ENCODE measurements at regions not wholly inside any gene's neighbourhood (a gene's known extent, or its start where the extent isn't known, plus 50 kb on each side); places are given as distances from the start of the nearest gene placed in this dataset.

DNA sequence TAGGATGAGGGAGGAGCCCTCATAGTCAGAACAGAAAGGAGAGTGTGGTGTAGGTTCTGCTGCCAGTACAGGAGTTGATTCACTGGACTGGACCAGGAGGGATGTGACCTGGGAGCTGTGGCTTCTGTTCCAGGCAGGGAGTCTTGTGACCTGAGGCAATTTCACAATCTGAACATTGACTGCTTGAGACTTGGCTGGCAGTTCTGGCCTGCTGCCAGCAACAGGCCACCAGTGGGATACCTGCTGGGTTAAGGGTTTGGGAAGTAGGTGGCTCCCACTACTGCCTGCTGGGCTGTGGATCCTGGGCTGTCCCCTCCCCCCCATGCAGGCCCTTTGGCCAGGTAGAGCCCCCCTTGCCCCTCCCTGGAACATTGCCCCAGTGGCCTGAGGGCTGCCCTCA, 268.6 kb upstream of the ARRDC3 start:
- intact Hi-C loops (cut with DNase I), result no loop called here
- Histone ChIP-seq H3K4me3 (ENCODE audit: low read length in 3 of 3) (no peak overlapping the region), H3K36me3 (ENCODE audit: control insufficient read depth in 2 of 3, insufficient read depth in 3 of 3, low read length in 3 of 3) (no peaks in the 10 kb centered on the region), H3K27me3 (ENCODE audit: control insufficient read depth, insufficient read depth, low read length) (no peaks in the 10 kb centered on the region), H3K4me1 (ENCODE audit: control insufficient read depth in 2 of 3, insufficient read depth in 2 of 3, low read depth in 1 of 3, low read length in 3 of 3) (no peaks in the 10 kb centered on the region), H3K9me3 (ENCODE audit: control insufficient read depth in 2 of 3, insufficient read depth in 1 of 3, low read length in 3 of 3) (peaks cover 0 to 6% (median 2%) of the 10 kb centered on the region in 3 donors), H3K9ac (ENCODE audit: low read length in 3 of 3) (no peak overlapping the region), H3K27ac (ENCODE audit: low read depth in 2 of 2, low read length in 2 of 2) (no peak overlapping the region)
- TF ChIP-seq, protein P1, sequence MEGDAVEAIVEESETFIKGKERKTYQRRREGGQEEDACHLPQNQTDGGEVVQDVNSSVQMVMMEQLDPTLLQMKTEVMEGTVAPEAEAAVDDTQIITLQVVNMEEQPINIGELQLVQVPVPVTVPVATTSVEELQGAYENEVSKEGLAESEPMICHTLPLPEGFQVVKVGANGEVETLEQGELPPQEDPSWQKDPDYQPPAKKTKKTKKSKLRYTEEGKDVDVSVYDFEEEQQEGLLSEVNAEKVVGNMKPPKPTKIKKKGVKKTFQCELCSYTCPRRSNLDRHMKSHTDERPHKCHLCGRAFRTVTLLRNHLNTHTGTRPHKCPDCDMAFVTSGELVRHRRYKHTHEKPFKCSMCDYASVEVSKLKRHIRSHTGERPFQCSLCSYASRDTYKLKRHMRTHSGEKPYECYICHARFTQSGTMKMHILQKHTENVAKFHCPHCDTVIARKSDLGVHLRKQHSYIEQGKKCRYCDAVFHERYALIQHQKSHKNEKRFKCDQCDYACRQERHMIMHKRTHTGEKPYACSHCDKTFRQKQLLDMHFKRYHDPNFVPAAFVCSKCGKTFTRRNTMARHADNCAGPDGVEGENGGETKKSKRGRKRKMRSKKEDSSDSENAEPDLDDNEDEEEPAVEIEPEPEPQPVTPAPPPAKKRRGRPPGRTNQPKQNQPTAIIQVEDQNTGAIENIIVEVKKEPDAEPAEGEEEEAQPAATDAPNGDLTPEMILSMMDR (IDR thresholded peaks at IDR 0.05; ENCODE audit: borderline replicate concordance, extremely low read depth, insufficient read depth), result no peak
- FAIRE-seq, result no peak
- DNase-seq, result peak in 1 of 5 donors; percentile 48

DNA sequence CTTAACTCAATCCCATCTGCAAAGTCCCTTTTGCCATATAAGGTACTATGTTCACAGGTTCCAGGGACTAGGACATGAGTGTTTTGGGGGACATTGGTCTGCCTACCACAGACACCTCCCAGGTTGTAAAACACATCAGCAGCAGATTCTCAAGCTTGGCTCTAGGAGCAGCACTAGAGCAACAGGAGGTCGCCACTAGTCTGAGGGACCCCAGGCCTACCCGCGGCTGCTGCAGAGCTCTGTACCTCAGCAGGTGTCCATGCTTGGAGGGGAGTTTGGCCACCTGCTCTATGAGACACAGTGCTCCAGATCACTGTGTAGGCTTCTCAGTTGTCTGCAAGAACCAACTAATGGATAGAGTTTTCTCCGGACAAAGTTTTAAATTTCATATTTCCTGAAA, 262.2 kb upstream of the ARRDC3 start:
- no peaks in the 10 kb centered on the region for H3K4me1 ChIP-seq (ENCODE audit: control insufficient read depth in 2 of 3, insufficient read depth in 2 of 3, low read depth in 1 of 3, low read length in 3 of 3)
- H3K27me3 ChIP-seq (ENCODE audit: control insufficient read depth, insufficient read depth, low read length), result no peaks in the 10 kb centered on the region
- no peak overlapping the region for H3K27ac ChIP-seq (ENCODE audit: low read depth in 2 of 2, low read length in 2 of 2)
- DNase-seq (no peak), FAIRE-seq (no peak)
- TF ChIP-seq, protein P1 (IDR thresholded peaks at IDR 0.05; ENCODE audit: borderline replicate concordance, extremely low read depth, insufficient read depth), result no peak
- H3K9me3 ChIP-seq (ENCODE audit: control insufficient read depth in 2 of 3, insufficient read depth in 1 of 3, low read length in 3 of 3), result no peaks in the 10 kb centered on the region
- H3K4me3 ChIP-seq (ENCODE audit: low read length in 3 of 3), result no peak overlapping the region
- no peak overlapping the region for H3K9ac ChIP-seq (ENCODE audit: low read length in 3 of 3)
- intact Hi-C loops (cut with DNase I), result no loop called here
- no peaks in the 10 kb centered on the region for H3K36me3 ChIP-seq (ENCODE audit: control insufficient read depth in 2 of 3, insufficient read depth in 3 of 3, low read length in 3 of 3)

DNA sequence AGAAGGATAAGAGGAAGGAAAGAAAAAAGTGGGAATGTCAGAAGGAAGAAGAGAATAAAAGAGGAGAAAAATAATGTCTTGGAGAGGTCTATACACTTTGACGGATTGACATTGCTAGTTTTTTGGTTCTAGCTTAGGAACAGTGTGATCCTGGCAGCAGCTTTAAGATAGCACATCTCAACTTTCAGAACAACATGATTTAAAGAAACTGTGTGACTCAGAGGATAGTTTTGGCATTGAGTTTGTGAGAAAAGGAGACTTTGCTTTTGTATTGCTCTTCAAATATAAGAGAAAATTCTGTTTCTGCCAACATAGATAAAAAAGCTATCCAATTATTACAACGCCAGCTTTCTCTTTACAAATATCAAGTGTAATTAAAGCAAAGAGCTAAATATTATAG, 260.7 kb upstream of the ARRDC3 start:
- Histone ChIP-seq H3K27ac (ENCODE audit: low read depth in 2 of 2, low read length in 2 of 2) (no peak overlapping the region), H3K36me3 (ENCODE audit: control insufficient read depth in 2 of 3, insufficient read depth in 3 of 3, low read length in 3 of 3) (no peaks in the 10 kb centered on the region), H3K9ac (ENCODE audit: low read length in 3 of 3) (no peak overlapping the region), H3K27me3 (ENCODE audit: control insufficient read depth, insufficient read depth, low read length) (no peaks in the 10 kb centered on the region), H3K4me3 (ENCODE audit: low read length in 3 of 3) (no peak overlapping the region), H3K4me1 (ENCODE audit: control insufficient read depth in 2 of 3, insufficient read depth in 2 of 3, low read depth in 1 of 3, low read length in 3 of 3) (no peaks in the 10 kb centered on the region), H3K9me3 (ENCODE audit: control insufficient read depth in 2 of 3, insufficient read depth in 1 of 3, low read length in 3 of 3) (no peaks in the 10 kb centered on the region)
- no peak for DNase-seq
- no peak for FAIRE-seq
- TF ChIP-seq, protein P1 (IDR thresholded peaks at IDR 0.05; ENCODE audit: borderline replicate concordance, extremely low read depth, insufficient read depth), result no peak
- intact Hi-C loops (cut with DNase I), result no loop called here

DNA sequence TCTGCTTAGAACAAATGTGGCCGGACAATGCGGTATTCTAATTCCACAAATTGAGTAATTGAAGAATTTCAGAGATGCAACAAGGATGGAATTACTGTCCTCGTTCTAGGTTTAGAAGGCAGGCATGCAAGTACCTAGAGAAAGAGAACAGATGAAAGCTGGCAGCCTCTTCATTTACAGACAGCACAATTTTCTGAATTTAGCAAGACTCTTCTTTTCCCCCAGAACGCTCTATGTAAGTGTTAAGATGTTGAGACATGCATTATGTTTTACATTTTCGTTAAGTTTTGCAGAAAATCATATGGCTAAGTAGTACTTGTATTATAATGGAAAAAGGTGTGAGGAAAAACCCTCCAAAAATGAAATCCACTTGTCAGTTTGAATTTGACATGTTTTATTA, 259.5 kb upstream of the ARRDC3 start:
- TF ChIP-seq, protein P1 (IDR thresholded peaks at IDR 0.05; ENCODE audit: borderline replicate concordance, extremely low read depth, insufficient read depth), result no peak
- no peak for DNase-seq
- Histone ChIP-seq H3K4me3 (ENCODE audit: low read length in 3 of 3) (no peak overlapping the region), H3K4me1 (ENCODE audit: control insufficient read depth in 2 of 3, insufficient read depth in 2 of 3, low read depth in 1 of 3, low read length in 3 of 3) (no peaks in the 10 kb centered on the region), H3K9me3 (ENCODE audit: control insufficient read depth in 2 of 3, insufficient read depth in 1 of 3, low read length in 3 of 3) (no peaks in the 10 kb centered on the region), H3K27me3 (ENCODE audit: control insufficient read depth, insufficient read depth, low read length) (no peaks in the 10 kb centered on the region), H3K9ac (ENCODE audit: low read length in 3 of 3) (no peak overlapping the region), H3K36me3 (ENCODE audit: control insufficient read depth in 2 of 3, insufficient read depth in 3 of 3, low read length in 3 of 3) (no peaks in the 10 kb centered on the region), H3K27ac (ENCODE audit: low read depth in 2 of 2, low read length in 2 of 2) (no peak overlapping the region)
- no peak for FAIRE-seq
- intact Hi-C loops (cut with DNase I), result no loop called here
